ENCODE measurements at regions not wholly inside any gene's neighbourhood (a gene's known extent, or its start where the extent isn't known, plus 50 kb on each side); places are given as distances from the start of the nearest gene placed in this dataset.
"Not testable (repeated sequence)": the region's sequence is repeated elsewhere in the genome, so short reads cannot be mapped to it uniquely, and the experiment has no call there.

- TF ChIP-seq ZNF274 (IDR thresholded peaks at IDR 0.05; ENCODE audit: low read depth, low read length); YY1 (IDR thresholded peaks at IDR 0.05; ENCODE audit: insufficient read depth, insufficient read length): not testable (repeated sequence)
Measured at GRCh38 chr1:183620-184335, 267.7 kb downstream of the OR4F29 start.
